Prostate gland (tissue), 2 donors: ENCODE measurements at regions not wholly inside any gene's neighbourhood (a gene's known extent, or its start where the extent isn't known, plus 50 kb on each side); places are given as distances from the start of the nearest gene placed in this dataset.

Source experiments
- DNase-seq: peaks from one replicate; pipeline ENCODE4 v3.0.0-alpha.2; 2019; ENCODE audit warnings: low spot score
- H3K27ac ChIP-seq, 2 donors: fragments of 200-600 bp; sonication (generic); 2 replicates each; pipeline ENCODE4 v1.5.1; 2017 to 2019
- H3K27me3 ChIP-seq: fragments of 200-600 bp; sonication (generic); replicated peaks from 2 replicates; pipeline ENCODE4 v1.5.1; 2019; ENCODE audit not compliant: insufficient read depth
- H3K36me3 ChIP-seq, 2 donors: fragments of 200-600 bp; sonication (generic); 1 replicate in 1 of 2; 2 replicates in 1 of 2; pipeline versions ENCODE4 v1.5.1 to v1.8.1; 2017 to 2019
- H3K4me1 ChIP-seq: fragments of 200-600 bp; sonication (generic); replicated peaks from 2 replicates; pipeline ENCODE4 v1.5.1; 2019
- H3K4me3 ChIP-seq, 2 donors: fragments of 200-600 bp; sonication (generic); 2 replicates each; pipeline ENCODE4 v1.5.1; 2017 to 2019
- H3K9me3 ChIP-seq: fragments of 200-600 bp; sonication (generic); 2 replicates; pipeline ENCODE4 v1.5.1; 2017
- CTCF ChIP-seq, 4 experiments: fragments of 200-600 bp in 2 of 4; fragments of 450-650 bp in 2 of 4; sonication (generic) in 2 of 4; IDR thresholded peaks; 1 replicate in 3 of 4; 2 replicates in 1 of 4; pipeline ENCODE4 v1.5.1; 2016 to 2019; ENCODE audit warnings: antibody characterized with exemption in 4 of 4, mild to moderate bottlenecking in 2 of 4, moderate library complexity in 2 of 4
- POLR2A ChIP-seq: fragments of 450-650 bp; IDR thresholded peaks from one replicate; pipeline ENCODE4 v1.6.1; 2016; ENCODE audit warnings: antibody characterized with exemption, mild to moderate bottlenecking
- POLR2AphosphoS5 ChIP-seq: sonication (generic); formaldehyde crosslinking; IDR thresholded peaks from one replicate; pipeline ENCODE4 v1.6.1; 2017; ENCODE audit warnings: antibody characterized with exemption
- WGBS: methylation state at CpG from one replicate; pipeline ENCODE4 v1.1.5; 2018; 5-methylcytosine and 5-hydroxymethylcytosine counted together
- intact Hi-C: fragments of 100-400 bp; cut with DNase I; formaldehyde crosslinking; loops from one replicate; pipeline ENCODE4 v1.14.2; 2022

- no peak overlapping the region for H3K4me3 ChIP-seq
- TF ChIP-seq POLR2A (no peak), POLR2AphosphoS5 (no peak), CTCF (IDR thresholded peaks at IDR 0.05) (no peak)
- 34% methylated on average over 1 of the region's 1 CpG for WGBS
- H3K9me3 ChIP-seq, result no peaks in the 10 kb centered on the region
- no peak overlapping the region for H3K27ac ChIP-seq
- DNase-seq, result no peak
- H3K36me3 ChIP-seq, result no peaks in the 10 kb centered on the region
- H3K27me3 ChIP-seq, result no peaks in the 10 kb centered on the region
- intact Hi-C loops, result no loop called here
- no peaks in the 10 kb centered on the region for H3K4me1 ChIP-seq
These were observed 363.1 kb downstream of the PRELID2 start for GRCh38 chr5:145471831-145472612.

- intact Hi-C loops, result no loop called here
- no peak for TF ChIP-seq POLR2A
- TF ChIP-seq CTCF (IDR thresholded peaks at IDR 0.05), result no peak
- no peak for TF ChIP-seq POLR2AphosphoS5
- no peak for DNase-seq
- Histone ChIP-seq H3K27me3 (no peaks in the 10 kb centered on the region), H3K27ac (no peak overlapping the region), H3K4me1 (no peaks in the 10 kb centered on the region), H3K9me3 (no peaks in the 10 kb centered on the region), H3K4me3 (no peak overlapping the region), H3K36me3 (no peaks in the 10 kb centered on the region)
These were observed 364.1 kb downstream of the PRELID2 start for GRCh38 chr5:145471026-145471425.

GRCh38 chr5:145470396-145470979 lies 364.7 kb downstream of the PRELID2 start:
- H3K9me3 ChIP-seq, result no peaks in the 10 kb centered on the region
- no peaks in the 10 kb centered on the region for H3K36me3 ChIP-seq
- WGBS, result 79% methylated on average over 2 of the region's 2 CpGs
- TF ChIP-seq CTCF (IDR thresholded peaks at IDR 0.05) (no peak), POLR2A (no peak), POLR2AphosphoS5 (no peak)
- no peak overlapping the region for H3K27ac ChIP-seq
- DNase-seq, result no peak
- no peak overlapping the region for H3K4me3 ChIP-seq
- intact Hi-C loops, result no loop called here
- no peaks in the 10 kb centered on the region for H3K4me1 ChIP-seq
- no peaks in the 10 kb centered on the region for H3K27me3 ChIP-seq

- TF ChIP-seq POLR2A (no peak), CTCF (IDR thresholded peaks at IDR 0.05) (no peak), POLR2AphosphoS5 (no peak)
- DNase-seq, result no peak
- WGBS, result 96% methylated on average over 3 of the region's 3 CpGs
- intact Hi-C loops, result no loop called here
- no peak overlapping the region for H3K4me3 ChIP-seq
- no peaks in the 10 kb centered on the region for H3K4me1 ChIP-seq
- no peak overlapping the region for H3K27ac ChIP-seq
- H3K36me3 ChIP-seq, result no peaks in the 10 kb centered on the region
- no peaks in the 10 kb centered on the region for H3K27me3 ChIP-seq
- H3K9me3 ChIP-seq, result no peaks in the 10 kb centered on the region
These were observed 367.7 kb downstream of the PRELID2 start for GRCh38 chr5:145467446-145467845.

- H3K27me3 ChIP-seq, result no peaks in the 10 kb centered on the region
These were observed 368.6 kb downstream of the PRELID2 start for GRCh38 chr5:145466533-145466932.

More at GRCh38 chr5:145466533-145466932, 368.6 kb downstream of the PRELID2 start:
- TF ChIP-seq POLR2AphosphoS5, result no peak
- Histone ChIP-seq H3K9me3 (no peaks in the 10 kb centered on the region), H3K27ac (no peak overlapping the region), H3K36me3 (no peaks in the 10 kb centered on the region), H3K4me3 (no peak overlapping the region), H3K4me1 (no peaks in the 10 kb centered on the region)
- no peak for DNase-seq
- 96% methylated on average over 1 of the region's 1 CpG for WGBS
- intact Hi-C loops, result no loop called here
